ENCODE measurements at regions not wholly inside any gene's neighbourhood (a gene's known extent, or its start where the extent isn't known, plus 50 kb on each side); places are given as distances from the start of the nearest gene placed in this dataset.
"Not testable (repeated sequence)": the region's sequence is repeated elsewhere in the genome, so short reads cannot be mapped to it uniquely, and the experiment has no call there.

GRCh38 chr4:115657991-115658650 is 544.7 kb upstream of the NDST4 start:
- Histone ChIP-seq H3K4me3 (ENCODE audit: low read depth, low read length) (no peak overlapping the region), H3K36me3 (ENCODE audit: insufficient read depth) (no peaks in the 10 kb centered on the region), H3K27ac (ENCODE audit: low read depth) (no peak overlapping the region), H3K4me1 (ENCODE audit: insufficient read depth) (no peaks in the 10 kb centered on the region)
- WGBS = 67% methylated on average over 4 of the region's 4 CpGs
- DNase-seq (ENCODE audit: extremely low spot score) = no peak

GRCh38 chr4:115655626-115656025 is 542.2 kb upstream of the NDST4 start:
- H3K4me1 ChIP-seq (ENCODE audit: insufficient read depth) = no peaks in the 10 kb centered on the region
- no peaks in the 10 kb centered on the region for H3K36me3 ChIP-seq (ENCODE audit: insufficient read depth)
- H3K27ac ChIP-seq (ENCODE audit: low read depth) = no peak overlapping the region
- no peak for DNase-seq (ENCODE audit: extremely low spot score)
- 49% methylated on average over 1 of the region's 1 CpG for WGBS
- no peak overlapping the region for H3K4me3 ChIP-seq (ENCODE audit: low read depth, low read length)

GRCh38 chr4:115648786-115649185 is 535.4 kb upstream of the NDST4 start:
- WGBS = 66% methylated on average over 1 of the region's 1 CpG
- H3K36me3 ChIP-seq (ENCODE audit: insufficient read depth) = no peaks in the 10 kb centered on the region
- no peaks in the 10 kb centered on the region for H3K4me1 ChIP-seq (ENCODE audit: insufficient read depth)
- no peak overlapping the region for H3K27ac ChIP-seq (ENCODE audit: low read depth)
- no peak for DNase-seq (ENCODE audit: extremely low spot score)
- no peak overlapping the region for H3K4me3 ChIP-seq (ENCODE audit: low read depth, low read length)

GRCh38 chr4:115629270-115629669 is 515.9 kb upstream of the NDST4 start:
- no peaks in the 10 kb centered on the region for H3K36me3 ChIP-seq (ENCODE audit: insufficient read depth)
- H3K4me1 ChIP-seq (ENCODE audit: insufficient read depth) = no peaks in the 10 kb centered on the region
- H3K27ac ChIP-seq (ENCODE audit: low read depth) = no peak overlapping the region
- WGBS = 66% methylated on average over 3 of the region's 3 CpGs
- no peak overlapping the region for H3K4me3 ChIP-seq (ENCODE audit: low read depth, low read length)
- DNase-seq (ENCODE audit: extremely low spot score) = no peak

- no peak for DNase-seq (ENCODE audit: extremely low spot score)
- H3K36me3 ChIP-seq (ENCODE audit: insufficient read depth) = no peaks in the 10 kb centered on the region
- no peaks in the 10 kb centered on the region for H3K4me1 ChIP-seq (ENCODE audit: insufficient read depth)
- WGBS = 81% methylated on average over 2 of the region's 2 CpGs
- H3K4me3 ChIP-seq (ENCODE audit: low read depth, low read length) = no peak overlapping the region
- no peak overlapping the region for H3K27ac ChIP-seq (ENCODE audit: low read depth)
Measured at GRCh38 chr4:115609631-115610030, 496.2 kb upstream of the NDST4 start.

GRCh38 chr4:115607311-115607710 is 493.9 kb upstream of the NDST4 start:
- no peak overlapping the region for H3K27ac ChIP-seq (ENCODE audit: low read depth)

GRCh38 chr4:115596265-115597001 is 483.0 kb upstream of the NDST4 start:
- DNase-seq (ENCODE audit: extremely low spot score) = no peak
- 80% methylated on average over 3 of the region's 3 CpGs for WGBS
- Histone ChIP-seq H3K4me3 (ENCODE audit: low read depth, low read length) (no peak overlapping the region), H3K27ac (ENCODE audit: low read depth) (no peak overlapping the region), H3K4me1 (ENCODE audit: insufficient read depth) (no peaks in the 10 kb centered on the region), H3K36me3 (ENCODE audit: insufficient read depth) (no peaks in the 10 kb centered on the region)

More at GRCh38 chr4:115607311-115607710, 493.9 kb upstream of the NDST4 start:
- H3K4me3 ChIP-seq (ENCODE audit: low read depth, low read length) = no peak overlapping the region
- no peaks in the 10 kb centered on the region for H3K36me3 ChIP-seq (ENCODE audit: insufficient read depth)
- 83% methylated on average over 3 of the region's 3 CpGs for WGBS
- H3K4me1 ChIP-seq (ENCODE audit: insufficient read depth) = no peaks in the 10 kb centered on the region
- no peak for DNase-seq (ENCODE audit: extremely low spot score)

GRCh38 chr4:115580901-115581300 is 467.5 kb upstream of the NDST4 start:
- DNase-seq (ENCODE audit: extremely low spot score) = no peak
- Histone ChIP-seq H3K4me1 (ENCODE audit: insufficient read depth) (no peaks in the 10 kb centered on the region), H3K36me3 (ENCODE audit: insufficient read depth) (no peaks in the 10 kb centered on the region), H3K4me3 (ENCODE audit: low read depth, low read length) (no peak overlapping the region), H3K27ac (ENCODE audit: low read depth) (no peak overlapping the region)

GRCh38 chr4:115575851-115576250 is 462.4 kb upstream of the NDST4 start:
- Histone ChIP-seq H3K4me3 (ENCODE audit: low read depth, low read length) (no peak overlapping the region), H3K36me3 (ENCODE audit: insufficient read depth) (no peaks in the 10 kb centered on the region), H3K27ac (ENCODE audit: low read depth) (no peak overlapping the region), H3K4me1 (ENCODE audit: insufficient read depth) (no peaks in the 10 kb centered on the region)
- DNase-seq (ENCODE audit: extremely low spot score) = no peak
- 54% methylated on average over 1 of the region's 1 CpG for WGBS

GRCh38 chr4:115562506-115562905 is 449.1 kb upstream of the NDST4 start:
- Histone ChIP-seq H3K27ac (ENCODE audit: low read depth) (no peak overlapping the region), H3K4me1 (ENCODE audit: insufficient read depth) (no peaks in the 10 kb centered on the region), H3K4me3 (ENCODE audit: low read depth, low read length) (no peak overlapping the region), H3K36me3 (ENCODE audit: insufficient read depth) (no peaks in the 10 kb centered on the region)
- WGBS = 10% methylated on average over 2 of the region's 2 CpGs
- no peak for DNase-seq (ENCODE audit: extremely low spot score)

- H3K4me1 ChIP-seq (ENCODE audit: insufficient read depth) = no peaks in the 10 kb centered on the region
- H3K27ac ChIP-seq (ENCODE audit: low read depth) = no peak overlapping the region
- no peaks in the 10 kb centered on the region for H3K36me3 ChIP-seq (ENCODE audit: insufficient read depth)
- no peak for DNase-seq (ENCODE audit: extremely low spot score)
- no peak overlapping the region for H3K4me3 ChIP-seq (ENCODE audit: low read depth, low read length)
- 83% methylated on average over 2 of the region's 2 CpGs for whole genome bisulfite sequencing
Measured at GRCh38 chr4:115548123-115548522, 434.7 kb upstream of the NDST4 start.

GRCh38 chr4:115537387-115537786 is 424.0 kb upstream of the NDST4 start:
- Histone ChIP-seq H3K4me1 (ENCODE audit: insufficient read depth) (no peaks in the 10 kb centered on the region), H3K36me3 (ENCODE audit: insufficient read depth) (no peaks in the 10 kb centered on the region), H3K27ac (ENCODE audit: low read depth) (no peak overlapping the region), H3K4me3 (ENCODE audit: low read depth, low read length) (no peak overlapping the region)
- WGBS = 73% methylated on average over 2 of the region's 2 CpGs
- DNase-seq (ENCODE audit: extremely low spot score) = no peak

- no peak for DNase-seq (ENCODE audit: extremely low spot score)
- H3K36me3 ChIP-seq (ENCODE audit: insufficient read depth) = no peaks in the 10 kb centered on the region
- no peak overlapping the region for H3K4me3 ChIP-seq (ENCODE audit: low read depth, low read length)
- 37% methylated on average over 1 of the region's 1 CpG for WGBS
- no peaks in the 10 kb centered on the region for H3K4me1 ChIP-seq (ENCODE audit: insufficient read depth)
- no peak overlapping the region for H3K27ac ChIP-seq (ENCODE audit: low read depth)
Measured at GRCh38 chr4:115529126-115529525, 415.7 kb upstream of the NDST4 start.

- DNase-seq (ENCODE audit: extremely low spot score); H3K27ac ChIP-seq (ENCODE audit: low read depth); H3K36me3 ChIP-seq (ENCODE audit: insufficient read depth); H3K4me1 ChIP-seq (ENCODE audit: insufficient read depth); H3K4me3 ChIP-seq (ENCODE audit: low read depth, low read length): not testable (repeated sequence)
- 71% methylated on average over 3 of the region's 3 CpGs for WGBS
Measured at GRCh38 chr4:115519476-115519875, 406.1 kb upstream of the NDST4 start.

Measured in urinary bladder (tissue), 3 donors.